CD4-positive, alpha-beta T cell treated with Interleukin-17A for 4 hours (primary cell): ENCODE measurements at regions not wholly inside any gene's neighbourhood (a gene's known extent, or its start where the extent isn't known, plus 50 kb on each side); places are given as distances from the start of the nearest gene placed in this dataset.
"Not testable (repeated sequence)": the region's sequence is repeated elsewhere in the genome, so short reads cannot be mapped to it uniquely, and the experiment has no call there.

Source experiments
- DNase-seq: peaks from one replicate; pipeline ENCODE4 v3.0.0-alpha.2; 2020; ENCODE audit warnings: mixed read lengths

- no peak for DNase-seq
These were observed 299.8 kb upstream of the KITLG start for GRCh38 chr12:88880051-88880450.

GRCh38 chr12:88878295-88878694 lies 298.0 kb upstream of the KITLG start:
- no peak for DNase-seq

GRCh38 chr12:88876857-88877256 lies 296.6 kb upstream of the KITLG start:
- DNase-seq: no peak

GRCh38 chr12:88870000-88870737 lies 289.9 kb upstream of the KITLG start:
- DNase-seq: no peak

- no peak for DNase-seq
These were observed 287.8 kb upstream of the KITLG start for GRCh38 chr12:88868050-88868449.

GRCh38 chr12:88867510-88867909 lies 287.2 kb upstream of the KITLG start:
- DNase-seq: no peak

- no peak for DNase-seq
These were observed 286.6 kb upstream of the KITLG start for GRCh38 chr12:88866881-88867280.

- no peak for DNase-seq
These were observed 285.3 kb upstream of the KITLG start for GRCh38 chr12:88865537-88865936.

- no peak for DNase-seq
These were observed 280.6 kb upstream of the KITLG start for GRCh38 chr12:88860851-88861250.

- DNase-seq: no peak
These were observed 275.9 kb upstream of the KITLG start for GRCh38 chr12:88856201-88856600.

GRCh38 chr12:88855301-88855700 lies 275.0 kb upstream of the KITLG start:
- DNase-seq: no peak

- no peak for DNase-seq
These were observed 274.0 kb upstream of the KITLG start for GRCh38 chr12:88854260-88854659.

GRCh38 chr12:88847246-88847645 lies 267.0 kb upstream of the KITLG start:
- DNase-seq: not testable (repeated sequence)

- DNase-seq: no peak
These were observed 264.2 kb upstream of the KITLG start for GRCh38 chr12:88844426-88844825.

GRCh38 chr12:88842314-88842713 lies 262.0 kb upstream of the KITLG start:
- DNase-seq: no peak

- DNase-seq: no peak
These were observed 259.2 kb upstream of the KITLG start for GRCh38 chr12:88839486-88839885.

GRCh38 chr12:88836156-88836555 lies 255.9 kb upstream of the KITLG start:
- no peak for DNase-seq

GRCh38 chr12:88834226-88834625 lies 254.0 kb upstream of the KITLG start:
- no peak for DNase-seq

GRCh38 chr12:88833641-88834116 lies 253.4 kb upstream of the KITLG start:
- no peak for DNase-seq

- DNase-seq: not testable (repeated sequence)
These were observed 248.3 kb upstream of the KITLG start for GRCh38 chr12:88828537-88828936.

- no peak for DNase-seq
These were observed 239.7 kb upstream of the KITLG start for GRCh38 chr12:88820012-88820411.

GRCh38 chr12:88816201-88816600 lies 235.9 kb upstream of the KITLG start:
- DNase-seq: no peak

- DNase-seq: no peak
These were observed 234.5 kb upstream of the KITLG start for GRCh38 chr12:88814779-88815178.

GRCh38 chr12:88812610-88813009 lies 232.3 kb upstream of the KITLG start:
- DNase-seq: no peak

GRCh38 chr12:88810806-88811205 lies 230.5 kb upstream of the KITLG start:
- DNase-seq: no peak
